DOHH2 (cell line): ENCODE measurements at regions not wholly inside any gene's neighbourhood (a gene's known extent, or its start where the extent isn't known, plus 50 kb on each side); places are given as distances from the start of the nearest gene placed in this dataset.

Source experiments
- EZH2phosphoT487 ChIP-seq: fragments of 200-600 bp; sonication (generic); IDR thresholded peaks from 2 replicates; pipeline ENCODE4 v1.6.1; 2017; ENCODE audit warnings: borderline replicate concordance, mild to moderate bottlenecking, antibody characterized with exemption, low read length, moderate library complexity, mixed read lengths
- TF ChIP-seq, protein P1 (sequence below): fragments of 200-600 bp; sonication (generic); IDR thresholded peaks from one replicate; pipeline ENCODE4 v1.5.1; 2014; ENCODE audit warnings: antibody characterized with exemption, mild to moderate bottlenecking, low read depth, low read length; ENCODE audit not compliant: poor library complexity, severe bottlenecking

GRCh38 chr2:176935543-176936102 is 277.0 kb upstream of the HNRNPA3 start:
- TF ChIP-seq, protein P1, sequence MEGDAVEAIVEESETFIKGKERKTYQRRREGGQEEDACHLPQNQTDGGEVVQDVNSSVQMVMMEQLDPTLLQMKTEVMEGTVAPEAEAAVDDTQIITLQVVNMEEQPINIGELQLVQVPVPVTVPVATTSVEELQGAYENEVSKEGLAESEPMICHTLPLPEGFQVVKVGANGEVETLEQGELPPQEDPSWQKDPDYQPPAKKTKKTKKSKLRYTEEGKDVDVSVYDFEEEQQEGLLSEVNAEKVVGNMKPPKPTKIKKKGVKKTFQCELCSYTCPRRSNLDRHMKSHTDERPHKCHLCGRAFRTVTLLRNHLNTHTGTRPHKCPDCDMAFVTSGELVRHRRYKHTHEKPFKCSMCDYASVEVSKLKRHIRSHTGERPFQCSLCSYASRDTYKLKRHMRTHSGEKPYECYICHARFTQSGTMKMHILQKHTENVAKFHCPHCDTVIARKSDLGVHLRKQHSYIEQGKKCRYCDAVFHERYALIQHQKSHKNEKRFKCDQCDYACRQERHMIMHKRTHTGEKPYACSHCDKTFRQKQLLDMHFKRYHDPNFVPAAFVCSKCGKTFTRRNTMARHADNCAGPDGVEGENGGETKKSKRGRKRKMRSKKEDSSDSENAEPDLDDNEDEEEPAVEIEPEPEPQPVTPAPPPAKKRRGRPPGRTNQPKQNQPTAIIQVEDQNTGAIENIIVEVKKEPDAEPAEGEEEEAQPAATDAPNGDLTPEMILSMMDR: no peak
- TF ChIP-seq EZH2phosphoT487: no peak
